Body of pancreas (tissue), 4 donors: ENCODE measurements at regions not wholly inside any gene's neighbourhood (a gene's known extent, or its start where the extent isn't known, plus 50 kb on each side); places are given as distances from the start of the nearest gene placed in this dataset.

ENCODE experiments used
- POLR2A ChIP-seq, 3 donors: fragments of 450-650 bp; IDR thresholded peaks; one replicate each; pipeline ENCODE4 v1.6.1; 2016; ENCODE audit warnings: antibody characterized with exemption in 3 of 3, mild to moderate bottlenecking in 2 of 3
- TF ChIP-seq, protein P1 (sequence below), 7 experiments: fragments of 450-650 bp in 4 of 7; fragments of 200-600 bp in 3 of 7; sonication (generic) in 3 of 7; IDR thresholded peaks; one replicate each; pipeline ENCODE4 v1.5.1; 2016 to 2019; ENCODE audit warnings: antibody characterized with exemption in 7 of 7

DNA sequence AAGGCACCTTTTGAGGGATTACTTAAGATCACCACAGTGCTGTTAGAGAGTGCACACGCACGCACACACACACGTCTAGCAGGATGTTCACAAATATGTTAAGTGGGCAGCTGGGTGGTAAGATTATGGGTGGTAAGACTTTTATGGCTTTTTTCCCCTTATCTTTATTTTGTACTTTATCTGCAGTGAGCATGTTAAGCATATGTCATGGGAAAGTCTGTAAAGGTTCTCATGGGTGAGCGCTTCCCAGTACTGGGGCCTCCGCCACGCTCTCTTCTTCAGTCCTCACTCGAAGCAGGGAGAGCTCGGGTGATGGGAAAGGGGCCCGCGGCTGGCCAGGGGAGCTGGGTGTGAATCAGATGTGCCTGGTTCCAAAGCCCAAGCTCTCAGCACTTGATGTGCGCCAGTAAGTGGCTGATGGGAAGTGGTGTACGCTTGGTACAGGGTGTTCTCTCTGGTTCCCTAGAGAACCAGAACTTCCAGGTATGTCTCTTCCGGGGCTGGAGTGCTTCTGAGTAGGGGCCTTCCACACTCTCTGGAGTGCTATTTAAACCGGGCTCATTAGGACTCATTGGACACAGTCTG is 83.9 kb upstream of the YWHAQ start:
- TF ChIP-seq, protein P1, sequence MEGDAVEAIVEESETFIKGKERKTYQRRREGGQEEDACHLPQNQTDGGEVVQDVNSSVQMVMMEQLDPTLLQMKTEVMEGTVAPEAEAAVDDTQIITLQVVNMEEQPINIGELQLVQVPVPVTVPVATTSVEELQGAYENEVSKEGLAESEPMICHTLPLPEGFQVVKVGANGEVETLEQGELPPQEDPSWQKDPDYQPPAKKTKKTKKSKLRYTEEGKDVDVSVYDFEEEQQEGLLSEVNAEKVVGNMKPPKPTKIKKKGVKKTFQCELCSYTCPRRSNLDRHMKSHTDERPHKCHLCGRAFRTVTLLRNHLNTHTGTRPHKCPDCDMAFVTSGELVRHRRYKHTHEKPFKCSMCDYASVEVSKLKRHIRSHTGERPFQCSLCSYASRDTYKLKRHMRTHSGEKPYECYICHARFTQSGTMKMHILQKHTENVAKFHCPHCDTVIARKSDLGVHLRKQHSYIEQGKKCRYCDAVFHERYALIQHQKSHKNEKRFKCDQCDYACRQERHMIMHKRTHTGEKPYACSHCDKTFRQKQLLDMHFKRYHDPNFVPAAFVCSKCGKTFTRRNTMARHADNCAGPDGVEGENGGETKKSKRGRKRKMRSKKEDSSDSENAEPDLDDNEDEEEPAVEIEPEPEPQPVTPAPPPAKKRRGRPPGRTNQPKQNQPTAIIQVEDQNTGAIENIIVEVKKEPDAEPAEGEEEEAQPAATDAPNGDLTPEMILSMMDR (IDR thresholded peaks at IDR 0.05) = no peak
- no peak for TF ChIP-seq POLR2A (IDR thresholded peaks at IDR 0.05)
